GM12891 (cell line): ENCODE measurements at regions not wholly inside any gene's neighbourhood (a gene's known extent, or its start where the extent isn't known, plus 50 kb on each side); places are given as distances from the start of the nearest gene placed in this dataset.

Source experiments
- PAX5 ChIP-seq: IDR thresholded peaks from 2 replicates; pipeline ENCODE4 v1.6.1; 2011; ENCODE audit warnings: low read length, moderate library complexity, mild to moderate bottlenecking; ENCODE audit not compliant: insufficient read depth, severe bottlenecking
- POLR2A ChIP-seq: IDR thresholded peaks from 2 replicates; pipeline ENCODE4 v1.6.1; 2011; ENCODE audit warnings: low read depth, low read length, control low read depth
- POLR2AphosphoS5 ChIP-seq: IDR thresholded peaks from 2 replicates; pipeline ENCODE4 v1.6.1; 2011; ENCODE audit warnings: low read depth, low read length, control low read depth
- TAF1 ChIP-seq: IDR thresholded peaks from 2 replicates; pipeline ENCODE4 v1.6.1; 2011; ENCODE audit warnings: low read depth, low read length, control low read depth

GRCh38 chr1:82840192-82840591 lies 1039.5 kb downstream of the ADGRL2 start:
- TF ChIP-seq POLR2AphosphoS5, result no peak
- no peak for TF ChIP-seq PAX5
- TF ChIP-seq POLR2A, result no peak
- no peak for TF ChIP-seq TAF1
